Esophagus squamous epithelium (tissue), 4 donors: ENCODE measurements at regions not wholly inside any gene's neighbourhood (a gene's known extent, or its start where the extent isn't known, plus 50 kb on each side); places are given as distances from the start of the nearest gene placed in this dataset.

Experiments used
- POLR2A ChIP-seq, 4 donors: fragments of 450-650 bp; IDR thresholded peaks; one replicate each; pipeline ENCODE4 v1.6.1; 2017; ENCODE audit warnings: antibody characterized with exemption in 4 of 4, mild to moderate bottlenecking in 4 of 4, moderate library complexity in 3 of 4
- TF ChIP-seq, protein P1 (sequence below), 6 experiments: fragments of 450-650 bp in 4 of 6; fragments of 200-600 bp in 2 of 6; sonication (generic) in 2 of 6; IDR thresholded peaks; one replicate each; pipeline ENCODE4 v1.5.1; 2016 to 2019; ENCODE audit warnings: antibody characterized with exemption in 6 of 6, mild to moderate bottlenecking in 4 of 6, moderate library complexity in 4 of 6

- TF ChIP-seq, protein P1, sequence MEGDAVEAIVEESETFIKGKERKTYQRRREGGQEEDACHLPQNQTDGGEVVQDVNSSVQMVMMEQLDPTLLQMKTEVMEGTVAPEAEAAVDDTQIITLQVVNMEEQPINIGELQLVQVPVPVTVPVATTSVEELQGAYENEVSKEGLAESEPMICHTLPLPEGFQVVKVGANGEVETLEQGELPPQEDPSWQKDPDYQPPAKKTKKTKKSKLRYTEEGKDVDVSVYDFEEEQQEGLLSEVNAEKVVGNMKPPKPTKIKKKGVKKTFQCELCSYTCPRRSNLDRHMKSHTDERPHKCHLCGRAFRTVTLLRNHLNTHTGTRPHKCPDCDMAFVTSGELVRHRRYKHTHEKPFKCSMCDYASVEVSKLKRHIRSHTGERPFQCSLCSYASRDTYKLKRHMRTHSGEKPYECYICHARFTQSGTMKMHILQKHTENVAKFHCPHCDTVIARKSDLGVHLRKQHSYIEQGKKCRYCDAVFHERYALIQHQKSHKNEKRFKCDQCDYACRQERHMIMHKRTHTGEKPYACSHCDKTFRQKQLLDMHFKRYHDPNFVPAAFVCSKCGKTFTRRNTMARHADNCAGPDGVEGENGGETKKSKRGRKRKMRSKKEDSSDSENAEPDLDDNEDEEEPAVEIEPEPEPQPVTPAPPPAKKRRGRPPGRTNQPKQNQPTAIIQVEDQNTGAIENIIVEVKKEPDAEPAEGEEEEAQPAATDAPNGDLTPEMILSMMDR (IDR thresholded peaks at IDR 0.05) = no peak
- no peak for TF ChIP-seq POLR2A (IDR thresholded peaks at IDR 0.05)
Observed at GRCh38 chr7:27397503-27397902, 154.9 kb downstream of the EVX1 start.
